Liver (tissue), 8 donors: ENCODE measurements at regions not wholly inside any gene's neighbourhood (a gene's known extent, or its start where the extent isn't known, plus 50 kb on each side); places are given as distances from the start of the nearest gene placed in this dataset.

Experiments used
- DNase-seq: peaks from one replicate; pipeline ENCODE4 v3.0.0-alpha.2; 2017; ENCODE audit warnings: low spot score
- H3K27ac ChIP-seq, 2 donors: one replicate each; pipeline ENCODE4 v1.7.0; 2013; ENCODE audit warnings: inconsistent platforms in 2 of 2, low read length in 2 of 2, control low read depth in 1 of 2, low read depth in 1 of 2, mild to moderate bottlenecking in 1 of 2
- H3K27me3 ChIP-seq, 4 donors: one replicate each; pipeline versions ENCODE4 v1.6.1 to v1.7.0; 2013; ENCODE audit warnings: low read length in 3 of 4, inconsistent platforms in 1 of 4, mild to moderate bottlenecking in 1 of 4, moderate library complexity in 1 of 4; ENCODE audit not compliant: control insufficient read depth in 4 of 4, insufficient read depth in 4 of 4
- H3K36me3 ChIP-seq, 4 donors: one replicate each; pipeline versions ENCODE4 v1.6.1 to v1.7.0; 2013; ENCODE audit warnings: low read length in 3 of 4, mild to moderate bottlenecking in 3 of 4, low read depth in 1 of 4, moderate library complexity in 1 of 4; ENCODE audit not compliant: control insufficient read depth in 4 of 4, insufficient read depth in 3 of 4
- H3K4me1 ChIP-seq, 4 donors: one replicate each; pipeline versions ENCODE4 v1.6.1 to v1.7.0; 2013; ENCODE audit warnings: low read length in 3 of 4, mild to moderate bottlenecking in 3 of 4, moderate library complexity in 1 of 4; ENCODE audit not compliant: control insufficient read depth in 4 of 4, insufficient read depth in 4 of 4
- H3K4me3 ChIP-seq, 3 donors: one replicate each; pipeline versions ENCODE4 v1.6.1 to v1.7.0; 2013; ENCODE audit warnings: low read length in 3 of 3, control low read depth in 1 of 3, low read depth in 1 of 3, mild to moderate bottlenecking in 1 of 3
- H3K9ac ChIP-seq, 2 donors: one replicate each; pipeline ENCODE4 v1.7.0; 2013; ENCODE audit warnings: low read length in 2 of 2, mild to moderate bottlenecking in 2 of 2, moderate library complexity in 2 of 2, control low read depth in 1 of 2, low read depth in 1 of 2
- H3K9me3 ChIP-seq, 4 donors: one replicate each; pipeline versions ENCODE4 v1.6.1 to v1.7.0; 2013; ENCODE audit warnings: low read length in 3 of 4; ENCODE audit not compliant: control insufficient read depth in 4 of 4
- EGR1 ChIP-seq, 2 donors: IDR thresholded peaks; 2 replicates each; pipeline ENCODE4 v1.6.1; 2016 to 2018; ENCODE audit warnings: antibody characterized with exemption in 2 of 2, low read depth in 2 of 2
- FOXA1 ChIP-seq: IDR thresholded peaks from 2 replicates; pipeline ENCODE4 v1.6.1; 2016; ENCODE audit warnings: antibody characterized with exemption
- FOXA2 ChIP-seq: IDR thresholded peaks from 2 replicates; pipeline ENCODE4 v1.6.1; 2016; ENCODE audit warnings: antibody characterized with exemption
- GABPA ChIP-seq, 2 donors: IDR thresholded peaks in 1 of 2; conservative IDR thresholded peaks in 1 of 2; 2 replicates each; pipeline ENCODE4 v1.6.1; 2016; ENCODE audit warnings: antibody characterized with exemption in 2 of 2, mild to moderate bottlenecking in 1 of 2, moderate library complexity in 1 of 2
- HNF4A ChIP-seq, 2 donors: conservative IDR thresholded peaks; 2 replicates each; pipeline ENCODE4 v1.6.1; 2016; ENCODE audit warnings: antibody characterized with exemption in 2 of 2, mild to moderate bottlenecking in 2 of 2
- JUND ChIP-seq, 2 donors: IDR thresholded peaks; 2 replicates each; pipeline ENCODE4 v1.6.1; 2016; ENCODE audit warnings: antibody characterized with exemption in 2 of 2
- MAX ChIP-seq: IDR thresholded peaks from 2 replicates; pipeline ENCODE4 v1.6.1; 2016; ENCODE audit warnings: antibody characterized with exemption
- RAD21 ChIP-seq, 2 donors: IDR thresholded peaks; 2 replicates each; pipeline ENCODE4 v1.6.1; 2016; ENCODE audit warnings: antibody characterized with exemption in 2 of 2, mild to moderate bottlenecking in 2 of 2
- RXRA ChIP-seq, 2 donors: IDR thresholded peaks; 2 replicates each; pipeline ENCODE4 v1.6.1; 2017 to 2018; ENCODE audit warnings: antibody characterized with exemption in 2 of 2, mild to moderate bottlenecking in 1 of 2
- SP1 ChIP-seq: IDR thresholded peaks from 2 replicates; pipeline ENCODE4 v1.6.1; 2018; ENCODE audit warnings: antibody characterized with exemption, mild to moderate bottlenecking
- TAF1 ChIP-seq: conservative IDR thresholded peaks from 2 replicates; pipeline ENCODE4 v1.6.1; 2016; ENCODE audit warnings: antibody characterized with exemption, mild to moderate bottlenecking
- YY1 ChIP-seq: IDR thresholded peaks from 2 replicates; pipeline ENCODE4 v1.6.1; 2016; ENCODE audit warnings: antibody characterized with exemption, mild to moderate bottlenecking
- ZBTB33 ChIP-seq: IDR thresholded peaks from 2 replicates; pipeline ENCODE4 v1.6.1; 2016; ENCODE audit warnings: antibody characterized with exemption
- WGBS: extraction: QIAGEN DNeasy Blood & Tissue Kit; methylation state at CpG from one replicate; pipeline ENCODE4 v1.1.7; 2013; 5-methylcytosine and 5-hydroxymethylcytosine counted together
- TF ChIP-seq, protein P1 (sequence below): fragments of 150-350 bp; IDR thresholded peaks from 2 replicates; pipeline ENCODE4 v1.5.1; 2017; ENCODE audit warnings: improper control_type of control experiment, low read depth, low read length; ENCODE audit not compliant: missing input control
- donor health status: healthy.
- donor health status: healthy.
- donor health status: healthy.
- donor health status: healthy.
- donor health status: healthy.

DNA sequence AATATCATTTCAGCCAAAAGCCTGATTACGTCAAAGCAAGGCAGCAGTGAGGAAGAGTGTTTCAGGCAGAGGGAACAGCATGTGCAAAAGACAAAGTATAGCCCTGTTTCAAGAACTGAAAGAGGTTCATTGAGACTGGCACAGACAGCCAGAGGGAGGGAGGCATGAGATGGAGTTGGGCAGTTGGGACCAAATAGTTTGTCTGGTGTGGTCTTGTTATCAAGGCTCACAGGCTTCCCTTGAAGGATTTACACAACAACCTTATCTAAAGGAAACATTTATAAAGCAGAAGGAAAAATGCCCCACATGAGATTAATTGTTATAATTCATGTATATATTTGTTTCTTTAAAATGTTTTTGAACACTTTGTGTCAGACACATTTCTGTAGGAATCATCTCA, 253.3 kb downstream of the DMAC1 start:
- peaks cover 0 to 3% (median 1%) of the 10 kb centered on the region in 4 donors for H3K27me3 ChIP-seq
- no peaks in the 10 kb centered on the region for H3K4me1 ChIP-seq
- H3K27ac ChIP-seq, result no peak overlapping the region
- H3K9ac ChIP-seq, result no peak overlapping the region
- DNase-seq, result no peak
- no peaks in the 10 kb centered on the region for H3K9me3 ChIP-seq
- H3K36me3 ChIP-seq, result no peaks in the 10 kb centered on the region
- no peak for TF ChIP-seq RAD21 (IDR thresholded peaks at IDR 0.05)
- no peak for TF ChIP-seq HNF4A (conservative IDR thresholded peaks at IDR 0.05)
- no peak for TF ChIP-seq TAF1
- no peak for TF ChIP-seq FOXA1
- no peak for TF ChIP-seq FOXA2
- TF ChIP-seq EGR1 (IDR thresholded peaks at IDR 0.05; ENCODE audit: low read depth in 2 of 2), result no peak
- H3K4me3 ChIP-seq, result no peak overlapping the region
- 60% methylated on average over 1 of the region's 1 CpG for WGBS

GRCh38 chr9:7545371-7546165, 254.0 kb downstream of the DMAC1 start:
- no peak for TF ChIP-seq MAX
- no peak for TF ChIP-seq YY1
- TF ChIP-seq EGR1 (IDR thresholded peaks at IDR 0.05; ENCODE audit: low read depth in 2 of 2), result no peak
- no peak for TF ChIP-seq FOXA2
- 86% methylated on average over 5 of the region's 5 CpGs for WGBS
- Histone ChIP-seq H3K4me3 (no peak overlapping the region), H3K9ac (no peak overlapping the region), H3K9me3 (no peaks in the 10 kb centered on the region), H3K27ac (no peak overlapping the region), H3K36me3 (no peaks in the 10 kb centered on the region), H3K27me3 (peaks cover 0 to 1% (median 0%) of the 10 kb centered on the region in 4 donors), H3K4me1 (no peaks in the 10 kb centered on the region)
- no peak for DNase-seq

GRCh38 chr9:7542693-7543092, 256.9 kb downstream of the DMAC1 start:
- Histone ChIP-seq H3K4me3 (no peak overlapping the region), H3K36me3 (no peaks in the 10 kb centered on the region), H3K9me3 (no peaks in the 10 kb centered on the region), H3K4me1 (no peaks in the 10 kb centered on the region), H3K27ac (no peak overlapping the region), H3K9ac (no peak overlapping the region), H3K27me3 (no peaks in the 10 kb centered on the region)
- no peak for DNase-seq
- TF ChIP-seq EGR1 (IDR thresholded peaks at IDR 0.05; ENCODE audit: low read depth in 2 of 2), result no peak
- no peak for TF ChIP-seq SP1
- TF ChIP-seq RXRA (IDR thresholded peaks at IDR 0.05), result no peak
- TF ChIP-seq FOXA2, result no peak
- TF ChIP-seq FOXA1, result no peak
- TF ChIP-seq, protein P1, sequence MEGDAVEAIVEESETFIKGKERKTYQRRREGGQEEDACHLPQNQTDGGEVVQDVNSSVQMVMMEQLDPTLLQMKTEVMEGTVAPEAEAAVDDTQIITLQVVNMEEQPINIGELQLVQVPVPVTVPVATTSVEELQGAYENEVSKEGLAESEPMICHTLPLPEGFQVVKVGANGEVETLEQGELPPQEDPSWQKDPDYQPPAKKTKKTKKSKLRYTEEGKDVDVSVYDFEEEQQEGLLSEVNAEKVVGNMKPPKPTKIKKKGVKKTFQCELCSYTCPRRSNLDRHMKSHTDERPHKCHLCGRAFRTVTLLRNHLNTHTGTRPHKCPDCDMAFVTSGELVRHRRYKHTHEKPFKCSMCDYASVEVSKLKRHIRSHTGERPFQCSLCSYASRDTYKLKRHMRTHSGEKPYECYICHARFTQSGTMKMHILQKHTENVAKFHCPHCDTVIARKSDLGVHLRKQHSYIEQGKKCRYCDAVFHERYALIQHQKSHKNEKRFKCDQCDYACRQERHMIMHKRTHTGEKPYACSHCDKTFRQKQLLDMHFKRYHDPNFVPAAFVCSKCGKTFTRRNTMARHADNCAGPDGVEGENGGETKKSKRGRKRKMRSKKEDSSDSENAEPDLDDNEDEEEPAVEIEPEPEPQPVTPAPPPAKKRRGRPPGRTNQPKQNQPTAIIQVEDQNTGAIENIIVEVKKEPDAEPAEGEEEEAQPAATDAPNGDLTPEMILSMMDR, result no peak
- WGBS, result 73% methylated on average over 4 of the region's 4 CpGs

DNA sequence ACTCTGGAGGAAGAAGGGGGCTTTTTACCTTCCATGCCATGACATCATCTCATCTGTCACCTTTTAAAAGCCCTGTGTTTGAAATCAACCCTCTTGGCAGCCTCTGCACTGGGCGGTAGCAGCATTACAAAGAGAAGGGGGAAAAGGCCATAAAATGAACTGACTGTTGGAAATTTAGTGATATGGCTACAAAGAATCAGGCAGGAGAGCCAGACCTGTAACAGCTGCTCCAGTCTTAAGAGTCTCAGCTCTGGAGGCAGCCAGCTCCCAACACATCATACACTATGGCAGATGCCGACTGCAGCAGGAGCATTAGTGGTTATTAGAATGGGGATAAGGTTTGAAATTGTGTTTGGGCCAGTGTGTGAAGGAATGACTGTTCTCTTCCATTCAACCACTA, 257.5 kb downstream of the DMAC1 start:
- WGBS, result 86% methylated on average over 2 of the region's 2 CpGs
- TF ChIP-seq GABPA (IDR thresholded peaks at IDR 0.05 in 1 of 2, conservative IDR thresholded peaks at IDR 0.05 in 1 of 2) (no peak), ZBTB33 (no peak), JUND (IDR thresholded peaks at IDR 0.05) (no peak), RXRA (IDR thresholded peaks at IDR 0.05) (no peak)
- TF ChIP-seq, protein P1, result no peak
- no peaks in the 10 kb centered on the region for H3K36me3 ChIP-seq
- H3K27me3 ChIP-seq, result no peaks in the 10 kb centered on the region
- H3K9ac ChIP-seq, result no peak overlapping the region
- no peak overlapping the region for H3K27ac ChIP-seq
- H3K9me3 ChIP-seq, result no peaks in the 10 kb centered on the region
- no peak for DNase-seq
- no peak overlapping the region for H3K4me3 ChIP-seq
- H3K4me1 ChIP-seq, result no peaks in the 10 kb centered on the region
